Prostate gland (tissue), 2 donors: ENCODE measurements at regions not wholly inside any gene's neighbourhood (a gene's known extent, or its start where the extent isn't known, plus 50 kb on each side); places are given as distances from the start of the nearest gene placed in this dataset.

ENCODE experiments used
- CTCF ChIP-seq, 4 experiments: fragments of 200-600 bp in 2 of 4; fragments of 450-650 bp in 2 of 4; sonication (generic) in 2 of 4; IDR thresholded peaks; 1 replicate in 3 of 4; 2 replicates in 1 of 4; pipeline ENCODE4 v1.5.1; 2016 to 2019; ENCODE audit warnings: antibody characterized with exemption in 4 of 4, mild to moderate bottlenecking in 2 of 4, moderate library complexity in 2 of 4
- POLR2AphosphoS5 ChIP-seq: sonication (generic); formaldehyde crosslinking; IDR thresholded peaks from one replicate; pipeline ENCODE4 v1.6.1; 2017; ENCODE audit warnings: antibody characterized with exemption

DNA sequence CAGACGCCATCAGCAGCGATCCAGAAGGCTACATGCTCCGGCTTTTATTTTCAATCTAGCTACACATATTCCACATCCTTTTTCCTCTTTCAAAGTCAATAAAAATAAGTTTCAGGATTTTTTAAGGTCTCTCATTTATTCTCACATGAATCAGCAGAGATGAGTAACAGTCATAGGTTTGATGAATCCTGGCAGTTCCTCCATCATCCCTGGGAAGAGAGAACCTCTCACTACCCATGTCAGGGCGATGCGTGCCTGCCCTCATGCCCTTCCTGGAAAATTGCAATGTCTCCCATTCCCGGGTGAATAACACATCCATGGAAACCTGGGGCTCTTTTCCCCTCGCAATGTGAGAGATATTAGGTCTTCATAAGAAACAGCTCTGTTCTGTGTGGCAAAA lies 301.1 kb upstream of the SMIM21 start:
- TF ChIP-seq POLR2AphosphoS5: no peak
- no peak for TF ChIP-seq CTCF (IDR thresholded peaks at IDR 0.05)
